H1 (cell line): ENCODE measurements at regions not wholly inside any gene's neighbourhood (a gene's known extent, or its start where the extent isn't known, plus 50 kb on each side); places are given as distances from the start of the nearest gene placed in this dataset.
A peak's percentile ranks its signal among the peaks of the same experiment; 100 is the strongest.

ENCODE experiments used
- CTCF ChIA-PET: fragments of 300-600 bp; sonication (Branson Sonifier 250); formaldehyde crosslinking; loops from one replicate; lab custom pipeline; 2021; ENCODE audit not compliant: partially characterized antibody; lab: Charles Lee
- POLR2A ChIA-PET: fragments of 300-600 bp; sonication (Branson Sonifier 250); formaldehyde crosslinking; loops from one replicate; lab custom pipeline; 2021; ENCODE audit warnings: inconsistent platforms; ENCODE audit not compliant: partially characterized antibody; lab: Charles Lee
- DNase-seq, 2 experiments: peaks; one replicate each; pipeline versions ENCODE4 v3.0.0 to v3.0.0-alpha.2; 2010 to 2022; ENCODE audit warnings: low spot score in 2 of 2, low read depth in 1 of 2, mixed read lengths in 1 of 2
- FAIRE-seq: peaks from 2 replicates; lab custom pipeline; 2011; peaks lifted over from hg19 to GRCh38; lab: Jason Lieb, UNC
- H2AFZ ChIP-seq: 2 replicates; pipeline ENCODE4 v1.8.1; 2012; ENCODE audit warnings: low read length, inconsistent platforms
- H2AK5ac ChIP-seq: 2 replicates; pipeline ENCODE4 v1.6.1; 2013; ENCODE audit warnings: low read depth, low read length
- H2BK120ac ChIP-seq: replicated peaks from 2 replicates; pipeline ENCODE3; 2013; ENCODE audit warnings: low read depth, low read length, inconsistent platforms
- H2BK12ac ChIP-seq: 2 replicates; pipeline ENCODE4 v1.6.1; 2013; ENCODE audit warnings: low read depth, low read length
- H2BK15ac ChIP-seq: 2 replicates; pipeline ENCODE4 v1.6.1; 2013; ENCODE audit warnings: low read length
- H2BK20ac ChIP-seq: 2 replicates; pipeline ENCODE4 v1.6.1; 2013; ENCODE audit warnings: low read length
- H2BK5ac ChIP-seq: 2 replicates; pipeline ENCODE4 v1.6.1; 2013; ENCODE audit warnings: low read depth, low read length
- H3K14ac ChIP-seq: 2 replicates; pipeline ENCODE4 v1.6.1; 2013; ENCODE audit warnings: inconsistent platforms; ENCODE audit not compliant: insufficient read length
- H3K18ac ChIP-seq: 2 replicates; pipeline ENCODE4 v1.6.1; 2013; ENCODE audit warnings: low read length; ENCODE audit errors: extremely low read depth
- H3K23ac ChIP-seq: 2 replicates; pipeline ENCODE4 v1.6.1; 2013; ENCODE audit warnings: inconsistent platforms; ENCODE audit not compliant: insufficient read length
- H3K23me2 ChIP-seq: 2 replicates; pipeline ENCODE4 v1.6.1; 2013; ENCODE audit warnings: low read depth, low read length
- H3K27ac ChIP-seq: 2 replicates; pipeline ENCODE4 v1.6.1; 2011; ENCODE audit warnings: low read depth, low read length, inconsistent platforms
- H3K27me3 ChIP-seq, 4 experiments: replicated peaks in 1 of 4; 1 replicate in 1 of 4; 2 replicates in 3 of 4; pipeline versions ENCODE4 v1.6.1 to v1.8.1; 2011 to 2013; ENCODE audit warnings: low read length in 3 of 4, mild to moderate bottlenecking in 3 of 4, inconsistent platforms in 2 of 4, mixed read lengths in 2 of 4, moderate library complexity in 1 of 4; ENCODE audit not compliant: control insufficient read depth in 3 of 4, insufficient read depth in 3 of 4; ENCODE audit errors: extremely low read depth in 1 of 4
- H3K36me3 ChIP-seq, 4 experiments: 2 replicates each; pipeline versions ENCODE4 v1.6.1 to v1.8.1; 2011 to 2013; ENCODE audit warnings: mild to moderate bottlenecking in 4 of 4, low read length in 3 of 4, moderate library complexity in 2 of 4, control low read depth in 1 of 4, inconsistent platforms in 1 of 4; ENCODE audit not compliant: insufficient read depth in 4 of 4, control insufficient read depth in 2 of 4
- H3K4ac ChIP-seq: replicated peaks from 2 replicates; pipeline ENCODE3; 2013; ENCODE audit warnings: low read length, low read depth, mixed read lengths, inconsistent platforms; ENCODE audit not compliant: insufficient read length
- H3K4me1 ChIP-seq, 4 experiments: replicated peaks in 1 of 4; 1 replicate in 1 of 4; 2 replicates in 3 of 4; pipeline versions ENCODE4 v1.6.1 to v1.8.1; 2011 to 2013; ENCODE audit warnings: low read length in 3 of 4, inconsistent platforms in 2 of 4, mixed read lengths in 1 of 4; ENCODE audit not compliant: insufficient read depth in 4 of 4, control insufficient read depth in 3 of 4
- H3K4me2 ChIP-seq, 2 experiments: 2 replicates each; pipeline versions ENCODE4 v1.6.1 to v1.8.1; 2011 to 2013; ENCODE audit warnings: low read depth in 2 of 2, low read length in 2 of 2, control low read depth in 1 of 2, inconsistent platforms in 1 of 2, mild to moderate bottlenecking in 1 of 2; ENCODE audit not compliant: insufficient read depth in 1 of 2
- H3K4me3 ChIP-seq, 4 experiments: fragments of 200-600, 300-600 bp in 1 of 4; sonication (generic), shearing (Covaris generic), sonication (Bioruptor Twin) in 1 of 4; 2 replicates each; pipeline versions ENCODE4 v1.5.1 to v1.8.1; 2011 to 2016; ENCODE audit warnings: low read length in 4 of 4, low read depth in 3 of 4, control low read depth in 2 of 4, inconsistent platforms in 2 of 4, mild to moderate bottlenecking in 2 of 4, mixed read lengths in 1 of 4, moderate library complexity in 1 of 4; ENCODE audit not compliant: insufficient read depth in 2 of 4; ENCODE audit errors: extremely low read depth in 1 of 4
- H3K56ac ChIP-seq: replicated peaks from 2 replicates; pipeline ENCODE3; 2013; ENCODE audit warnings: low read depth, mild to moderate bottlenecking, mixed read lengths, low read length, inconsistent platforms; ENCODE audit not compliant: insufficient read length
- H3K79me1 ChIP-seq: 2 replicates; pipeline ENCODE4 v1.6.1; 2013; ENCODE audit warnings: low read depth, low read length, control low read depth
- H3K79me2 ChIP-seq, 2 experiments: 2 replicates each; pipeline versions ENCODE4 v1.6.1 to v1.8.1; 2012 to 2013; ENCODE audit warnings: low read length in 2 of 2, mild to moderate bottlenecking in 2 of 2, inconsistent platforms in 1 of 2; ENCODE audit not compliant: insufficient read depth in 2 of 2, control insufficient read depth in 1 of 2
- H3K9ac ChIP-seq, 4 experiments: replicated peaks in 1 of 4; 1 replicate in 1 of 4; 2 replicates in 3 of 4; pipeline versions ENCODE4 v1.6.1 to v1.8.1; 2011 to 2013; ENCODE audit warnings: low read depth in 3 of 4, low read length in 3 of 4, control low read depth in 2 of 4, mild to moderate bottlenecking in 2 of 4, moderate library complexity in 2 of 4, inconsistent platforms in 1 of 4; ENCODE audit errors: extremely low read depth in 1 of 4
- H3K9me3 ChIP-seq, 2 experiments: 2 replicates each; pipeline versions ENCODE4 v1.6.1 to v1.8.1; 2012 to 2013; ENCODE audit warnings: mild to moderate bottlenecking in 2 of 2, moderate library complexity in 2 of 2, control low read depth in 1 of 2, inconsistent platforms in 1 of 2, low read depth in 1 of 2, low read length in 1 of 2, mixed read lengths in 1 of 2; ENCODE audit not compliant: insufficient read depth in 2 of 2
- H4K20me1 ChIP-seq, 2 experiments: replicated peaks in 1 of 2; 2 replicates each; pipeline versions ENCODE3 to v1.8.1; 2011 to 2013; ENCODE audit warnings: inconsistent platforms in 2 of 2, low read length in 2 of 2, mild to moderate bottlenecking in 1 of 2; ENCODE audit not compliant: insufficient read depth in 2 of 2, control insufficient read depth in 1 of 2
- H4K5ac ChIP-seq: 2 replicates; pipeline ENCODE4 v1.6.1; 2013; ENCODE audit warnings: low read length, low read depth, mixed read lengths, inconsistent platforms; ENCODE audit not compliant: insufficient read length
- H4K8ac ChIP-seq: 2 replicates; pipeline ENCODE4 v1.8.0; 2013; ENCODE audit warnings: mild to moderate bottlenecking, moderate library complexity, low read length, inconsistent platforms; ENCODE audit not compliant: insufficient read depth; ENCODE audit errors: extremely low read depth
- H4K91ac ChIP-seq: replicated peaks from 2 replicates; pipeline ENCODE3; 2013; ENCODE audit warnings: low read length, mixed read lengths, inconsistent platforms; ENCODE audit not compliant: insufficient read length
- ATF2 ChIP-seq: IDR thresholded peaks from 2 replicates; pipeline ENCODE4 v1.6.1; 2012; ENCODE audit warnings: low read length, inconsistent platforms
- BACH1 ChIP-seq: IDR thresholded peaks from 2 replicates; pipeline ENCODE4 v1.6.1; 2012; ENCODE audit warnings: low read length, improper control_type of control experiment
- GABPA ChIP-seq: IDR thresholded peaks from 2 replicates; pipeline ENCODE4 v1.6.1; 2011; ENCODE audit warnings: mild to moderate bottlenecking, low read length, moderate library complexity, borderline replicate concordance; ENCODE audit not compliant: insufficient read depth
- HDAC6 ChIP-seq: IDR thresholded peaks from one replicate; pipeline ENCODE4 v1.7.1; 2012; ENCODE audit warnings: low read depth, mild to moderate bottlenecking, inconsistent platforms, low read length, moderate library complexity
- MAFK ChIP-seq: IDR thresholded peaks from 2 replicates; pipeline ENCODE4 v1.6.1; 2012; ENCODE audit warnings: low read depth, mild to moderate bottlenecking, improper control_type of control experiment, low read length
- NANOG ChIP-seq: IDR thresholded peaks from 2 replicates; pipeline ENCODE4 v1.6.1; 2011; ENCODE audit warnings: low read length, low read depth, mild to moderate bottlenecking, inconsistent platforms; ENCODE audit not compliant: insufficient read depth, poor library complexity, severe bottlenecking
- PHF8 ChIP-seq: fragments of 200-600 bp; sonication (generic); conservative IDR thresholded peaks from 2 replicates; pipeline ENCODE4 v1.7.1; 2012; ENCODE audit warnings: low read depth, mild to moderate bottlenecking, inconsistent platforms, low read length, moderate library complexity
- POU5F1 ChIP-seq: IDR thresholded peaks from 2 replicates; pipeline ENCODE4 v1.6.1; 2011; ENCODE audit warnings: low read depth, mild to moderate bottlenecking, low read length, moderate library complexity
- RBBP5 ChIP-seq: IDR thresholded peaks from 2 replicates; pipeline ENCODE4 v1.7.1; 2012; ENCODE audit warnings: low read depth, mild to moderate bottlenecking, inconsistent platforms, low read length, moderate library complexity, borderline replicate concordance
- SAP30 ChIP-seq: fragments of 300-600 bp; sonication (generic); IDR thresholded peaks from 2 replicates; pipeline ENCODE4 v1.7.1; 2012; ENCODE audit warnings: low read length, moderate library complexity, mild to moderate bottlenecking, inconsistent platforms; ENCODE audit not compliant: insufficient read depth, insufficient replicate concordance
- SUZ12 ChIP-seq: fragments of 200-600 bp; sonication (generic); IDR thresholded peaks from 2 replicates; pipeline ENCODE4 v1.6.1; 2012; ENCODE audit warnings: mild to moderate bottlenecking, inconsistent platforms, low read length, moderate library complexity, mixed read lengths
- TCF12 ChIP-seq: IDR thresholded peaks from 2 replicates; pipeline ENCODE4 v1.6.1; 2011; ENCODE audit warnings: low read depth, mild to moderate bottlenecking, low read length
- WGBS, 2 experiments: shearing (Covaris generic) in 1 of 2; methylation state at CpG; one replicate each; pipeline versions ENCODE4 v1.1.6 to v1.1.7; 2013 to 2015; ENCODE audit warnings: low lambda C conversion rate in 2 of 2, mixed read lengths in 2 of 2, inconsistent platforms in 1 of 2, low coverage in 1 of 2, missing lambda C conversion rate in 1 of 2; ENCODE audit not compliant: insufficient replicate concordance in 2 of 2, insufficient coverage in 1 of 2, insufficient read length in 1 of 2; ENCODE audit errors: extremely low coverage in 1 of 2, missing lambda C conversion rate in 1 of 2; 5-methylcytosine and 5-hydroxymethylcytosine counted together

DNA sequence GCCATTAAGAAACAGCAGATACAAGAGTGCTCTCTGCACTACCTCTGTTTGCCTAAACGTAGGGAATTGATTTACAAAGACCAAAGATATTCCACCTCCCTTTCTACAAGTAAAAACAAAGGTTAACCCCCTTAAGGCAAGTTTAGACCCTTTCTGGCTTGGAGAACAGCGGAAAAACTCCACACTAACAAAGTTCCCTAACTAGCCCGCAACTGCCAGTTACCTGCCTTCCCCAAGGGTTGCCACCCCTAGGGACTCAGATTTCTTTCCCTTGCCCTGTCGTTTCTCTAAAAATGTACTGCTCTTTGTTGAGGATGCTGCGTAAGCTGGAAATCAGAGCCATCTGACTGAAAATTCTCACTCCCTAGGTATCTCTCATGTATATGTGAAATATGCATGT, 627.5 kb upstream of the SOX11 start:
- Histone ChIP-seq H2BK120ac (no peak overlapping the region), H4K20me1 (no peaks in the 10 kb centered on the region), H3K27me3 (no peaks in the 10 kb centered on the region), H3K79me1 (no peaks in the 10 kb centered on the region), H3K23ac (no peak overlapping the region), H3K14ac (no peak overlapping the region), H3K56ac (no peak overlapping the region), H2BK15ac (no peak overlapping the region), H3K4ac (no peak overlapping the region), H3K9me3 (no peaks in the 10 kb centered on the region), H3K36me3 (no peaks in the 10 kb centered on the region), H3K4me2 (peak overlapping the region; percentile 33 to 46), H3K4me3 (peak overlapping the region in 1 of 4 experiments; percentile 20; a peak in 1 of 8 replicates), H3K18ac (no peak overlapping the region; the same call in 1 of the 2 replicates), H2BK12ac (no peak overlapping the region), H2BK5ac (no peak overlapping the region), H3K23me2 (no peaks in the 10 kb centered on the region; the same call in 1 of the 2 replicates), H2AFZ (peak overlapping the region; percentile 92; the same call in 1 of the 2 replicates), H4K91ac (no peak overlapping the region), H2AK5ac (no peak overlapping the region), H3K9ac (no peak overlapping the region), H4K8ac (no peak overlapping the region), H3K4me1 (peaks cover 2 to 12% (median 10%) of the 10 kb centered on the region in 4 experiments; a peak in 6 of 7 replicates), H4K5ac (no peak overlapping the region), H3K79me2 (no peaks in the 10 kb centered on the region), H3K27ac (no peak overlapping the region), H2BK20ac (no peak overlapping the region)
- peak in 1 of 2 experiments; percentile 33 for DNase-seq
- ChIA-PET CTCF (no interaction called here), POLR2A (no interaction called here)
- WGBS, 2 experiments: 21% methylated on average over 5 of the region's 5 CpGs; no CpG with 5 or more reads in 1 of the 2 experiments
- FAIRE-seq: no peak
- no peak for TF ChIP-seq MAFK
- no peak for TF ChIP-seq SAP30
- TF ChIP-seq PHF8: no peak
- no peak for TF ChIP-seq NANOG
- TF ChIP-seq RBBP5: no peak
- TF ChIP-seq TCF12: no peak
- TF ChIP-seq BACH1: no peak
- TF ChIP-seq SUZ12: no peak
- no peak for TF ChIP-seq ATF2
- TF ChIP-seq POU5F1: no peak
- TF ChIP-seq GABPA: no peak
- no peak for TF ChIP-seq HDAC6
